Activated CD4-positive, alpha-beta T cell treated with anti-CD3 and anti-CD28 coated beads, Interleukin-2, amount 10 ng/mL, durations not matched to agents 24 days and 14 days (primary cell): ENCODE measurements at regions not wholly inside any gene's neighbourhood (a gene's known extent, or its start where the extent isn't known, plus 50 kb on each side); places are given as distances from the start of the nearest gene placed in this dataset.

Experiments
- DNase-seq: peaks from one replicate; pipeline ENCODE4 v3.0.0; 2022
- H3K27ac Mint-ChIP-seq: one replicate; pipeline ENCODE4 v1.8.0; 2022; ENCODE audit warnings: mild to moderate bottlenecking, mixed read lengths
- H3K27me3 Mint-ChIP-seq: one replicate; pipeline ENCODE4 v1.8.0; 2022; ENCODE audit warnings: mixed read lengths
- H3K36me3 Mint-ChIP-seq: one replicate; pipeline ENCODE4 v1.8.0; 2022; ENCODE audit warnings: low read depth, mild to moderate bottlenecking, mixed read lengths
- H3K4me1 Mint-ChIP-seq: one replicate; pipeline ENCODE4 v1.8.0; 2021; ENCODE audit warnings: mixed read lengths
- H3K4me3 Mint-ChIP-seq: one replicate; pipeline ENCODE4 v1.8.0; 2022; ENCODE audit warnings: mild to moderate bottlenecking, moderate library complexity, mixed read lengths
- H3K9me3 Mint-ChIP-seq: one replicate; pipeline ENCODE4 v1.8.0; 2021; ENCODE audit warnings: mixed read lengths
- intact Hi-C: fragments of 100-400 bp; cut with micrococcal nuclease; formaldehyde crosslinking; loops from one replicate; pipeline ENCODE4 v1.15.1; 2023

DNA sequence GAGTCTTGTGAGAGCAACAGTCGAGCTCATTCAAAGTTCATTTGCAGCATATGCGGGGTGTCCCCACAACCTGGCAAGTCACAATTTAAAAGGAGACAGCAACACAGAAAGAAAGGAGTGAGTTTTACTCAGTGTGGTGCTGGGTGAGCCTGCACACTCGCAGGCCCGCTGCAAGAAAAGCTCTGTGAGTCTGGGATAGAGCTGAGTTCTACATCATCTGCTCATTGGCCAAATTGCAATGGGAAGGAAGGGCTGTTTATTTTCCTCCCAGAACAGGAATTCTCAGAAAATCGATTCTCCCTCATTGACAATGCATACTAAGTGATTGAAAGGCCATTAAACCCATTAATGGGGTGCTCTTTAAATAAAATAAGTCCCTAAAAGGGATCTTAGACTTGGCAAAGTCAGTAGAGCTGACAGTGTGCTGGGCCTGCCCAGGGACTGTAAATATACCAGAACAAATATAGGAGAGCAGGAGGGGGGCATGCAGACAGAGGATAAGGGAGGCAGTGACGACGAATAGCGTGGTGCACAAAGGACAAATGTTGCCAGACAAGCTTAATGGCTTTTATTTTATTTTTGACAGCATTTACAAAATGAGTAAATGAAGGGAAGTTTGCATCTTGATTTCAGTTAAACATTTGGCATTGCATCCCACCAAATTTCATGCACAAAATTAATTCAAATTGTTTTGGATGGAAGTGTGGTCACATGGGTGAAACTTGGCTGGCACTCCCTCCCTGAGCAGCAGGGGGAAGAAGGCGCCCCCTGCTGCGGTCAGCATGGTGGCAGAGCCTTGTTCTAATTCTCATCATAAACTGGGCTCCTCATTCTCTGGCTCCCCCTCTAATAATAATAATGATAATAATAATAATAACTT, 215.7 kb downstream of the SNX10 start:
- Mint-ChIP-seq H3K4me3 (no peak overlapping the region), H3K36me3 (no peaks in the 10 kb centered on the region), H3K27me3 (peaks cover 14% of the 10 kb centered on the region), H3K4me1 (no peaks in the 10 kb centered on the region), H3K9me3 (no peaks in the 10 kb centered on the region), H3K27ac (no peak overlapping the region)
- DNase-seq = no peak
- intact Hi-C loops = loop anchor here (10.0 kb wide), 1 partner anchor 423 kb away; no protein-coding TSS in a partner anchor

DNA sequence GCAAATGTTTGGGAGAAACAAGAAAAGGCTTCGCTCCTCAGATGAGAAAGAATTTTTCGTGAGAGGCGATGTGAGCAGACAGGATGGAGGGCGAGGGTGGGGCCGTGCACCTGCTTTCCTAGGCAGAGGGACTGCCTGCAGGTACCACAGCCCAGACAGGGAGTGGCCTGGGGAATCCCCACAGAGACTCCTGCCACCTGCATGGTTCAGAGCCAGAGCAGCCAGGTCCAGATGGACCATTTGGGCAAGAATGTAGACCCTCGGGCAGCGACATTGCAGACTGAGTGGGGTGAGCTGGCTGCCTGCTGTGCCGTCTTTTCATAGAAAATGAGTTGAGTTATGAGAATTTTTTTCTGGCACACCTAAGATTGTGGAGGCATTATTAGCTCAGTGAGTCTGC, 216.8 kb downstream of the SNX10 start:
- Mint-ChIP-seq H3K9me3 (no peaks in the 10 kb centered on the region), H3K27me3 (peaks cover 15% of the 10 kb centered on the region), H3K36me3 (no peaks in the 10 kb centered on the region), H3K4me3 (no peak overlapping the region), H3K27ac (no peak overlapping the region), H3K4me1 (no peaks in the 10 kb centered on the region)
- intact Hi-C loops = loop anchor here (10.0 kb wide), 1 partner anchor 424 kb away; no protein-coding TSS in a partner anchor
- no peak for DNase-seq

DNA sequence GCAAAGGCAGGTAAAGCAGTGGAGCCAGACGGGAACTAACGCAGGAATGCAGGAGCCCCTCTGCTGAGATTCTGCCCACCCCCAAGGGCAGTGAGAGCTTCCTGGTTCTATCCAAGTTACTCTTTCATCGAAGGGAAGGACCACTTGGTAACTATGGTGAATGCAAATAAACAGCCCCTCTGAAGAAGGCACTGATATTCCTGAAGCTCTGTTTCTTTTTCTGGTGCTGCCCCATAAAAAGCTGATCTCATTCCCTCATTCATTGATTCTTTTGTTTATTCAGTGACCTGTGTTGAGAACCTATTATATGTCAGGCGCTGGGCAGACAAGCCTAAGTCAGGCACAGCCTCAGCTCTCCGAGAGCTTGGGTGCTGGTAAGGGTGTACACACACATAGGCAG, 217.3 kb downstream of the SNX10 start:
- Mint-ChIP-seq H3K4me1 (no peaks in the 10 kb centered on the region), H3K36me3 (no peaks in the 10 kb centered on the region), H3K27me3 (peaks cover 12% of the 10 kb centered on the region), H3K27ac (no peak overlapping the region), H3K4me3 (no peak overlapping the region), H3K9me3 (no peaks in the 10 kb centered on the region)
- intact Hi-C loops = loop anchor here (10.0 kb wide), 1 partner anchor 424 kb away; no protein-coding TSS in a partner anchor
- DNase-seq = no peak

DNA sequence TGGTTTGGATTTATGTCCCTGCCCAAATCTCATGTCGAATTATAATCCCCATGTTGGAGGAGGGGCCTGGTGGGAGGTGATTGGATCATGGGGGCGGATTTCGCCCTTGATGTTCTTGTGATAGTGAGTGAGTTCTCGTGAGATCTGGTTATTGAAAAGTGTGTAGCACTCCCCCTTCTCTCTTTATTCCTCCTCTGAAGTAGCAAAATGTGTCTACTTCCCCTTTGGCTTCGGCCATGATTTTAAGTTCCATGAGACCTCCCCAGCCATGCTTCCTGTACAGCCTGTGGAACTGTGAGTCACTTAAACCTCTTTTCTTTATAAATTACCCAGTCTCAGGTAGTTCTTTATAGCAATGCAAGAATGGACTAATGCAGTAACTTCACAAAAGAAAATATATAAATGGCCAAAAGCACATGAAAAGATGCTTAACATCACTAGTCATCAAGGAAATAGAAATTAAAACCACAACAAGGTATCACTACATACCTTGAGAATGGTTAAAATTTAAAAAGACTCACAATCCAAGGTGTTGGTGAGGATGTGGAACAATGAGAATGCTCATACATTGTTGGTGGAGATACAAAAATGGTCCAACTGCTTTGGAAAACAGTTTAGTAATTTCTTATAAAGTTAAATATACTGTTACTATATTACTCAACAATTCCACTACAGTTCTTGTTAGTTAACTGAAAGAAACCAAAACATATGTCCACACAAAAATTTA, 218.7 kb downstream of the SNX10 start:
- Mint-ChIP-seq H3K9me3 (no peaks in the 10 kb centered on the region), H3K4me1 (no peaks in the 10 kb centered on the region), H3K36me3 (no peaks in the 10 kb centered on the region), H3K27ac (no peak overlapping the region), H3K27me3 (peaks cover 12% of the 10 kb centered on the region), H3K4me3 (no peak overlapping the region)
- intact Hi-C loops = no loop called here
- no peak for DNase-seq

DNA sequence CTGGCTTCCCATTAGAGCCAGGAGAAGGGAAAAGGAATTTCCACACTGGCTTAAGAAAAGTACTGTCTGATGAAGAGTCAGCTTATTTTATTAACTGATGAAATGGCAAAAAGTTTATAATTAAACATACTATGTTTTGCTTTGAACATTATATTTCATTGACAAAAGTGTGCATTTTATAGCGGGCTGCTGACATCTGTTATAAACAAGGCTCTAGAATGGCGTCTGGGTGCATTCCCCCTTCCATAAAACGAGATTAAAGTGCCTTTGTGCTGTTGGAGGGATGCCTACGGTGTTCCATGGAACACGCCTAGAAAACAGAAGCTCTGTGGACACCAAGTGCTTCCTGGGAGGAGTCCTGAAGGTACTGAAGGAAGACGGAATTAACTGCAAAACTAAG, 220.2 kb downstream of the SNX10 start:
- Mint-ChIP-seq H3K27me3 (peaks cover 13% of the 10 kb centered on the region), H3K36me3 (no peaks in the 10 kb centered on the region), H3K9me3 (no peaks in the 10 kb centered on the region), H3K4me1 (no peaks in the 10 kb centered on the region), H3K4me3 (no peak overlapping the region), H3K27ac (no peak overlapping the region)
- intact Hi-C loops = no loop called here
- DNase-seq = no peak

DNA sequence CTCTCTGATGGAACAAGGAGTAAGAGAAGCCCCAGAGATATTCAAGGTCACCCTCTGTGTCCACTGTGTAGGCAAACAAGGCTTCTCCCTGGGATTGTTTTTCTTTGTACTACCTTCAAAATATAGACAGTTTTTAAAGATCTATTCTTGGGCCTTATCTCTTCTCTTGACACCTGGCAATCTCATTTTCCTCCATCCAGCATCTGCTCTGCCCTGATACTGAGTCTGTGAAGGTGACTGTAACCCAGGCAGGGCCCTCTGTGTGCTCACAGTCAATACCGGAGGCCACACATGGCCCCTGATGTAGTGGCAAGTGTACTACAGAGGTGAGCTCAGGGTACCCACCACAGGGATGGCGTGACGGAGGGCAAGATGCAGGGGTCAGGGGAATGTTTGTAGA, 221.1 kb downstream of the SNX10 start:
- Mint-ChIP-seq H3K27me3 (peaks cover 14% of the 10 kb centered on the region), H3K9me3 (no peaks in the 10 kb centered on the region), H3K4me1 (no peaks in the 10 kb centered on the region), H3K27ac (no peak overlapping the region), H3K4me3 (no peak overlapping the region), H3K36me3 (no peaks in the 10 kb centered on the region)
- DNase-seq = no peak
- intact Hi-C loops = no loop called here

DNA sequence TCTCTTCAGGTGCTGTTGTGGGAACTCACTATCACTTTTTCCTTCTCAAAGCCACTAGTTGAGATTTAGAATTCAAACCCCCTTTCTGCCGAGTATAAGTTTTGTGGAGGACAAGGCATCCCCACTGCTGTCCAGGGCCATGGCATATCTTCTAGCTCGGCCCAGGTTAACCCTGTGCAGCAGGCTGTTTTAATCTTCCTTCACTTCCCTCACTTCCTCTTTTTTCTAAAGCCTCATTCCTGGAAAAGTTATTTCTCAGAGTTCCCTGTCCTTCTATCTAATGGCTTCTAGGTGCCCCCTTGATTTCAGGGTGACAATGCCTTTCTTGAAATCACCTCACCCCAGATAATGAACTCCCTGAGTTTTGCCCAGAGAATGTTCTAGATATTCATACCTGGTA, 222.3 kb downstream of the SNX10 start:
- DNase-seq = no peak
- Mint-ChIP-seq H3K27ac (no peak overlapping the region), H3K4me1 (no peaks in the 10 kb centered on the region), H3K27me3 (peaks cover 16% of the 10 kb centered on the region), H3K36me3 (no peaks in the 10 kb centered on the region), H3K4me3 (no peak overlapping the region), H3K9me3 (no peaks in the 10 kb centered on the region)
- intact Hi-C loops = no loop called here

DNA sequence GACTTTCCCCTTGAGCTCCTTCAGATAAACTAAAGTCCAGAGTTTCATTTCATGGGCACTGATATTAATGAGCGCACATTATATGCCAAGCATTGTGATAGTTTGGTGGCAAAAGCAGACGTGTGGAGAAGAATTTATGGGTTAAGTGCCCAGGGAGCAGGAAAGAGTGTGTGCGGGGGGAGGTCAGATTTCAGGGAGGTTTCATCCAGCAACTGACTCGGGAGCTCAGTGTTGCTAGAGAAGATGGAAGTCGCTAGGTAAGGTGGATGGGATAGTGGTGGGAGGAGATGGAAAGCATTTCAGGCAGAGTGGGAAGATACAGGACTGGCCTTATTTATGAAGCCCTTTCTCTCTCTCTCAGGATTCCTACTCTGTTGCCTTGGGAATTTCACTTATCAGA, 223.0 kb downstream of the SNX10 start:
- Mint-ChIP-seq H3K4me3 (no peak overlapping the region), H3K9me3 (no peaks in the 10 kb centered on the region), H3K4me1 (no peaks in the 10 kb centered on the region), H3K36me3 (no peaks in the 10 kb centered on the region), H3K27me3 (peaks cover 16% of the 10 kb centered on the region), H3K27ac (no peak overlapping the region)
- intact Hi-C loops = no loop called here
- no peak for DNase-seq

DNA sequence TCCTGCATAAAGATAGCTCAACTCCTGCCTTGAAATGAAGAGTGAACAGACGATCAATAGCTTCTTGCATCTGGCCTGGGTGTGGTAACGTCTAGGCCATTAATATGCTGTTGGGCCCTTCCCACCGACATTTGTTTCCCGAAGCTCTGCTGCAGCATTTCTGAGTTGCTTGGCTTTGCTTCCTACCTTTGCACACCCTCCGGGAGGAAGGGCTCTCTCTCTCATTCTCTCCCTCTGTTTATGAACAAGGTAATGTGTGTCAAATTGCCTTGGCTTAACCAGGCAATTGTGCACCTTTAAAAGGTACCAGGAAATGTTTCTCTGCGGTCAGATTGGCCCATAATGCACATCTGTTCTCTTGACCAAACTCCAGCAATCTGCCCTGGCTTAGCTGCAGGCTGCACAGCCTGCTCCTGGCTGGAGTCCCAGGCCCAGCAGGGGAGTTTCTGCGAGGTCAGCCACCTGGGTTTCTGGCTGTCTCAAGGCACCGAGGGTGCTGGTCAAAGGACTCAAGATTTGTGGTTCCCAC, 223.7 kb downstream of the SNX10 start:
- Mint-ChIP-seq H3K4me1 (no peaks in the 10 kb centered on the region), H3K4me3 (no peak overlapping the region), H3K36me3 (no peaks in the 10 kb centered on the region), H3K27ac (no peak overlapping the region), H3K9me3 (no peaks in the 10 kb centered on the region), H3K27me3 (peaks cover 14% of the 10 kb centered on the region)
- DNase-seq = no peak
- intact Hi-C loops = no loop called here

DNA sequence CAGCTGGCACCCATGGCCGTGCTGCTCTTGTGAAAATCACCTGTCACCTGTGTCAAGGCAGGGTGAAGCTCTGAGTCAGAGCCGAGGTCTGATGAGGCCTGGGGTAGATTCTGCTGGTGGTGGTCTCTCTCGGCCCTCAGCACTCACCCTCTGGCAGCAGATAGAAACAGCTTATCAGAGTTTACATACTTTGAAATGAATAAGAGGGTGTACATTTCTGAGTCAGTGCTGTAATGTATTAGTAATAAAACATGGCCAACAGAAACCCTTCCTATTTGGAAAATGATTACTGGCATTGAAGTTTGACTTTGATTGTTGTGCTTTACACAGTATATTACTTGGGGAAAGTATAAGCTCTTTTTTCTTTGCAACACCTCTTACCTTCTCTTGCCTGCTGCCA, 228.8 kb downstream of the SNX10 start:
- Mint-ChIP-seq H3K27ac (no peak overlapping the region), H3K9me3 (no peaks in the 10 kb centered on the region), H3K36me3 (no peaks in the 10 kb centered on the region), H3K4me3 (no peak overlapping the region), H3K27me3 (peaks cover 17% of the 10 kb centered on the region), H3K4me1 (no peaks in the 10 kb centered on the region)
- DNase-seq = no peak
- intact Hi-C loops = no loop called here

DNA sequence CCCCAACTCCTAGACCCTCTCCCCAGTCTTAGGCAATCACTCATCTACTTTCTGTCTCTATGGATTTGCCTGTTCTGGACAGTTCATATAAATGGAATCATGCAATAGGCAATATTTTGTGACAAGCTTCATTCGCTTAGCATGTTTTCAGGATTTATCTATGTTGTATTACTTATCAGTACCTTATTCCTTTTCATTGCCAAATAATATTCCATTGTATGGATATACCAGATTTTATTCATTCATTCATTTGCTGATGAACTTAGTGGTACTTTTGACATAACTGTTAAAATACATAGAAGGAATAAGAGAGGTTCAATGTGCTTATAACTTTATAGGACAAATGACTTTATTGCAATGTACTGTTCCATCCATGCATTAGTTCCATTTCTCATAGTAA, 231.0 kb downstream of the SNX10 start:
- intact Hi-C loops = no loop called here
- no peak for DNase-seq
- H3K27ac Mint-ChIP-seq = no peak overlapping the region
- H3K36me3 Mint-ChIP-seq = no peaks in the 10 kb centered on the region
- no peak overlapping the region for H3K4me3 Mint-ChIP-seq
- peaks cover 14% of the 10 kb centered on the region for H3K27me3 Mint-ChIP-seq
- no peaks in the 10 kb centered on the region for H3K9me3 Mint-ChIP-seq
- H3K4me1 Mint-ChIP-seq = no peaks in the 10 kb centered on the region

DNA sequence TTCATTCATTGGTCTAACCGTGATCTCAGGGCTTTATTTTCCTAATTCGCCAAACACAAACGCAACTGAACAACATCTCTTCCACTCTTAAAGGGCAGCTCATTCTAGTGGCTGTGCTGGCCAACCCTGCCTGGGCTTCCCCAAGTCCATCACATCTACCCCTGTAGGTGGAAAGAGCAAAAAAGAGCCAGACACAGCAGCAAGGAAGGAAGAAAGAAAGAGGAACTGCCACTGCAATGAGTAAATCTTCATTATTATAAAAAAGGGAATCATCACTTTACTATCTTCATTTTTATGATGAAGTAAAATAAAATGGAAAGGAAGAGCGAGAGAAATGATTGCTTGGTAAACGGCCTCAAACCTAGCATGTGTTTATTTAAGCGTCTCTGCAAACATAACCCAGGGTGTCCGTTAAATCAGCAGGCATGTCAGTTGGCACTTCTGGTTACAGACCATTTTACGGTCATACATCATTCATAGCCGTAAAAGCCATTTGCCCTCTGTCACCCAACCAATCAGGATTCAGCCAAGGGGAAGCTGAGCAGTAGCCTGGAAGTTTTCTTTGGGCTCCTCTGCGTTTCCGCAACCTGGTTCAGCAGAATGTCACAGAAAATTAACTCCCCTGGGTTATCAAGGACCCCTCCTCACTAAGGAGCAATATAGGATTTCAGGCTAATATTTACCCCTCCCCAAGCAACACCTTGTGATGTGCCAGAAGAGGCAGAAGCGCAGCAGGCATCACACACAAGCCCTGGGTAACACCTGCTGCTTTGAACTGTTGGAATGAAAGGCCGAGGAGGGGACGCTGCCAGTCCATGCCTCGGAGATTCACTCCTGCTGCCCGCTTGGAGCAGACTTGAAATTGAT, 234.0 kb downstream of the SNX10 start:
- Mint-ChIP-seq H3K4me3 (no peak overlapping the region), H3K9me3 (no peaks in the 10 kb centered on the region), H3K27me3 (peaks cover 11% of the 10 kb centered on the region), H3K36me3 (no peaks in the 10 kb centered on the region), H3K27ac (no peak overlapping the region), H3K4me1 (no peaks in the 10 kb centered on the region)
- intact Hi-C loops = no loop called here
- no peak for DNase-seq

DNA sequence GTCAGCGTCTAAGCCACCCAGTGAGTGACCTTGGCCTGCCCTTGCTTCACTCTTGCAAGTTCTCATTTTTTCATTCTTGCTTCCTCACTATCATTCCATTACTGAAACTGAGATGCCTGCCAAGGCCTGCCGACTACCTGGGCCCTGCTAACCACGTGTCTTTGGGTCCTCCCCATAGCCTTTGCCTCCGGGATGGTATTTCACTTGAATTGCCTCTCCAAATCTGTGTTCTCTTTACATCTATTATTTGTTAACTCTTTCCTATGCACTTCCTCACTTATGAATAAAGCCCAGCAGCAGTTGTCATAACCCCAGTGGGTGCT, 234.6 kb downstream of the SNX10 start:
- Mint-ChIP-seq H3K36me3 (no peaks in the 10 kb centered on the region), H3K27me3 (peaks cover 15% of the 10 kb centered on the region), H3K27ac (no peak overlapping the region), H3K9me3 (no peaks in the 10 kb centered on the region), H3K4me3 (no peak overlapping the region), H3K4me1 (no peaks in the 10 kb centered on the region)
- no peak for DNase-seq
- intact Hi-C loops = no loop called here

DNA sequence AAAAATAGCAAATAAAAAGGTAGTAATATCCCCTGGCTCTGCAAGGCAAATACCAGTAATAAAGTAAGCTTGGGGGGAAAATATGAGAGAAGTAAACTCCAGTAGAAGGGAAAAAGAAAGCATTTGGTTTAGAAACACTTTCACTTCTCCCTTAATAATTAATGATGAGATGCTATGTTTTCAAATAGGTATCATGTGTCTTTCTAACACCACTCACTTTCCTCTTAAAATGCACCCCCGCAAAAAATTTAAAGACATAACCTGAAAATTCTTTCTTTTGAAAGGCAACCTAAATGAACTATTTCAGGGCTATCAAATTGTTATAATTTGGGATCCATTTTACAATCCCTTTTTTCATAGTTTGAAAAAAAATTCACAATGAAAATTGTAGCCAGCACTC, 240.3 kb downstream of the SNX10 start:
- no peaks in the 10 kb centered on the region for H3K36me3 Mint-ChIP-seq
- H3K4me1 Mint-ChIP-seq = no peaks in the 10 kb centered on the region
- intact Hi-C loops = no loop called here
- peaks cover 31% of the 10 kb centered on the region for H3K27me3 Mint-ChIP-seq
- H3K4me3 Mint-ChIP-seq = no peak overlapping the region
- H3K9me3 Mint-ChIP-seq = no peaks in the 10 kb centered on the region
- no peak for DNase-seq
- H3K27ac Mint-ChIP-seq = no peak overlapping the region
